GM12892 (cell line): ENCODE measurements at regions not wholly inside any gene's neighbourhood (a gene's known extent, or its start where the extent isn't known, plus 50 kb on each side); places are given as distances from the start of the nearest gene placed in this dataset.

Experiments
- DNase-seq: peaks from one replicate; pipeline ENCODE4 v3.0.0; 2011; ENCODE audit not compliant: insufficient read length
- FAIRE-seq: peaks from 2 replicates; lab custom pipeline; 2011; peaks lifted over from hg19 to GRCh38; lab: Jason Lieb, UNC
- POLR2A ChIP-seq: IDR thresholded peaks from 2 replicates; pipeline ENCODE4 v1.6.1; 2011; ENCODE audit warnings: low read depth, low read length, control low read depth
- POLR2AphosphoS5 ChIP-seq: IDR thresholded peaks from 2 replicates; pipeline ENCODE4 v1.6.1; 2011; ENCODE audit warnings: low read depth, low read length, control low read depth
- TAF1 ChIP-seq: IDR thresholded peaks from 2 replicates; pipeline ENCODE4 v1.6.1; 2011; ENCODE audit warnings: low read depth, mild to moderate bottlenecking, control low read depth, low read length, borderline replicate concordance

DNA sequence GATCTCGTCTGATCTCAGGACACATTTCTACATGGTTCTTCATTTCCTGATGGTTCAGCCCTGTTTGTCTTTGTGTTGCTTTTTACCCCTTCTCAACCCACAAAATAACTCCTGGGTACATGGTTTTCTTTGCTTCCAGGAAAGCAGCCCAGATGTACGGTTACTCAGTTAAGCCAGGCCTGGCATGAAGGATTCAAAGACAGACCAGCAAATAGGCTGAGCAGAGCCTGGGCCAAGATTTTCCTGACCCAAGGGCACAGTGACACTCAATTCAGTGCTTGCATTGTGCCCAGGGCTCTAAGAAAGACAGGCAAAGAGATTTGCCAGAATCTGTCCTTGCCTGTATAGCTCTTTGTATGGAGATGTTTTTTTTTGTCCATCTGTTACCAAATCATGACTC lies 340.8 kb upstream of the KIAA1217 start:
- TF ChIP-seq POLR2AphosphoS5, result no peak
- no peak for TF ChIP-seq TAF1
- no peak for TF ChIP-seq POLR2A
- no peak for FAIRE-seq
- DNase-seq, result no peak

DNA sequence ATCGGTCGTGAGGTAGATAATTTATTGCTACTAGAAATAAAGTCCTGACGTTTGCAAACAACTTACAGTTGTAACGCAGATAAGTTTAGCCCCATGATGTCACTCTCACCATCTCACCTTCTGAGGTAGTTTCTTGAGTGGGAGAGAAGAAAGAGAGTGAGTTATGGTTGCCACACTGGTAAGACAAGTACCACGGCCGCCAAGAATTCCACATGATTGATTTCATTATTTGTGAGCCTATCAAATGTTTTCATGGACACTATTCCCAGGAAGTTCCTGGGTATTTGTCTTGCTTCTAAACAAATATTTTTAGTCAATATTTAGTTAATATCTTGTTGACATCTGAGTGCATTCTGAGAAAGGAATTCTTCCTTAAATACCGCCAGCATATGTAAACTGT lies 339.4 kb upstream of the KIAA1217 start:
- FAIRE-seq, result no peak
- no peak for DNase-seq
- TF ChIP-seq POLR2A, result no peak
- TF ChIP-seq TAF1, result no peak
- no peak for TF ChIP-seq POLR2AphosphoS5

DNA sequence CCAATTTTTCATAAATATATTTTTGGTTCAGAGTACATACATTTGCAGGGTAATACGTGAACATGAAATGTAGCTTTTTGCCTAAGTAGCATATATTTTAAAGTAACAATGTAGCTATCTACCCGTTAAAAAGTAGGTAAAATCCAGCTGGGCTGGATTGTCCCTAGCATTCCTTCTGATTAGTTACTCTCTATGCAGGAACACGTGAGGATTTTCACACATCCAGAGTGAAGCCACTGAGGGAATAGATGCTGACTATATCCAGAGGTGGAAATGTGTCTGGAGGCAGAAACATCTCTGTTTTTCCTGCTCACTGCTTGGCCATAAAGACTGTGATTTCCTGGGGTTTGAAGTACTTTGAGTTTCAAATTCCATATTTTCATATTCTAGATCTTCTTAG lies 338.9 kb upstream of the KIAA1217 start:
- TF ChIP-seq TAF1 (no peak), POLR2A (no peak), POLR2AphosphoS5 (no peak)
- no peak for DNase-seq
- FAIRE-seq, result no peak

DNA sequence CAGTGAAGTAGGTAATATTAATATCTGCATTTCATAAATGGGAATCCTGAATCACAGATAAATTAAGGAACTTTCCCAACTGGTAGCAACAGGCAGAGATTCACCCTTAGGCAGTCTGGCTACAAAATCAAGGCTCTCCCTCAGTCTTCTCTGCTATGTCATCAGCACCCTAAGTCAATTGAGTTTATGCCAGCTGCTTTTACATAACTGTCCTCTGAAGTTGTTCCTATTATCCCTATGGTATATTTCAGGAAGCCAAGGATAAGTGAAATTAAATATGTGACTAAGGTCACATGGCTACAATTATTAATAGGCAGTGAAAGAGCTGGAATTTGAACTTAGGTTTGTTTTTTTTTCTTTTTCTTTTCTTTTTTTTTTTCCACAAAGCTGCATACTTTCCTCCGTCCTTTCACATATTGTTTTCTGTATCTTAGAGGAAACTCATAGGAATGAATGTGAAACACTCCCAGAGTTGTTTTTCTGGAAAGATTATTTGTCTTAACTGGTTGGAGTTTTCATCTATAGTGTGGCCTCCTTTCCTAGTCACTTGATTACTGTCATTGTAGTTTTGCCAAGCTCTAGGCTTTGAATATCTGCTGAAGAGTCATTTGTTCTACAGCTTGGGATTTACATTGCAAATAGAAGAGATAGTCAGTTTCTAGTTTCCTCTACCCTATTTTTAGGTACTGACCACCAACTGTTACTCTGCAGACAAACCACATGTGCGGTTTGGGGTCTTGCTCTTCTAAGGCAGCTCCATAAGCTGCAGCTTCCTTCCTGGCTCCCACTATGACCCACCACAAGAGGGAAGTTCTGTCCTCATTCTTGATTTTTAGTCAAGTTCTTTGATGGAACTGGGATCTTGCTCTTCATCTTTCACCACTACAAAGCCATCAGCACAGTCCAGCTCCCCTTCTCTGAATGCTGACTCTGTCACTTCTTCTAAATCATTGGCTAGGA lies 338.0 kb upstream of the KIAA1217 start:
- no peak for TF ChIP-seq POLR2AphosphoS5
- no peak for TF ChIP-seq POLR2A
- TF ChIP-seq TAF1, result no peak

DNA sequence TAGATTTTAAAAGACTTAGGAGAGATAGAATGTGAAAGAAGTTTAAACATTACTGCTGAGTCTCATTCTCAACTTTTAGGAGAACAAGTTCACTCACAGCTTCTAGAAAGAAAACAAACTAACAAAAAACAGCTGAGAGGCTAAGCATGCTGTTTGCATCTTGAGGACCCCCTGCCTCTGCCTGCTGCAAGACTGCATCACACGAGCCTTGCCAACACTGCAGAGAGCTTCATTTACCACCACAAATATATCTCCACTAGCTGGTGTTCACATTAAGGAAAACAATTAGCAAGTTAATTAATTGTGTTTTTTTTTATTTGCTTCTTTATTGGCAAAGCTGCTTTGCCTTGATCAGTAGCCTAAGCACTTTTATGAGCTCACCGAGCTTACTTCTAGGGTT lies 336.6 kb upstream of the KIAA1217 start:
- FAIRE-seq, result no peak
- TF ChIP-seq POLR2AphosphoS5, result no peak
- no peak for DNase-seq

More for the DNA sequence above, 338.0 kb upstream of the KIAA1217 start:
- no peak for FAIRE-seq
- no peak for DNase-seq

DNA sequence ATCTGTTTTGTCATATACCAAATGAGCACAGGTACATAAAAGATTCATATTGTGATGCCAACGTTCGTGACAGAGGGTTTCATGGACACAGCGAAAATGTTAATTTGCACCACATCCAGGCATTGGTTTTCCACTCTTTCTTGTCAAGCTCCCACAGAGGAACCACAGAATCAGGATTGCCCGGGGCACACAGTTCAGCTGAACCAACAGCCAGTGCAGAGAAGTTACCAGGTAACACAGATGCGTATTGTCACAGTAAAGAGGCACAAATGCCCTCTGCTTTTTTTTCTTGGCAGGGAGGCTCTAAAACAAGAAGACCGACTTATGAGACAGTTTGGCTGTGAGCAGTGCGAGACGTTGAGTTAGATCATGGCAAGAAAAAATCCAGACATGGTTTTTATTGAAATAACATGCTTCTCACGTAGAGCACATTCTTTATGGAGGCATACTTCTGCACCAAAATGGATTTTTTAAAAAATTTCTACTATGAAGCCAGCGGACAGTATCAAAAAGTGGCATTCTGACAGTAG lies 331.1 kb upstream of the KIAA1217 start:
- no peak for FAIRE-seq

DNA sequence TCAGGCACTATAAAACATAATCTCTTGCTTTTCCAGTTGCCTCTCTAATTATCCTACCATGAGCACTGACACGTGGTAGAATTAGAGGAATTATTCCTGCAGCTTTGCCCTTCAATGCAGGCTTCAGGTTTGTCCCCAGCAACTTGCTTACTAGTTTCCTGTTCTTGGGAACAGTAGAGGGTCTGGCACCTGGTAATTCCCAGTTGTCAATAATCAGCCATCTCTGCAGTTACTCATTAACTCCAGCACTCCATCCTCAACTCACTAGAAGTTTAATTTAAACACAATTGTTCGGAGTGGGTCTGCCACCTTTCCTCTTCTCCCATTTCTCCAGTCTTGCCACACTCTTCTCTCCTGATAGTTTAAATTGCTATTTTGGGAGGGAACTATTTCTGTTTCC lies 324.3 kb upstream of the KIAA1217 start:
- TF ChIP-seq POLR2AphosphoS5, result no peak
- TF ChIP-seq POLR2A, result no peak
- no peak for TF ChIP-seq TAF1
- FAIRE-seq, result no peak
- DNase-seq, result no peak

More for the DNA sequence above, 331.1 kb upstream of the KIAA1217 start:
- TF ChIP-seq TAF1, result no peak
- no peak for TF ChIP-seq POLR2A
- no peak for DNase-seq

DNA sequence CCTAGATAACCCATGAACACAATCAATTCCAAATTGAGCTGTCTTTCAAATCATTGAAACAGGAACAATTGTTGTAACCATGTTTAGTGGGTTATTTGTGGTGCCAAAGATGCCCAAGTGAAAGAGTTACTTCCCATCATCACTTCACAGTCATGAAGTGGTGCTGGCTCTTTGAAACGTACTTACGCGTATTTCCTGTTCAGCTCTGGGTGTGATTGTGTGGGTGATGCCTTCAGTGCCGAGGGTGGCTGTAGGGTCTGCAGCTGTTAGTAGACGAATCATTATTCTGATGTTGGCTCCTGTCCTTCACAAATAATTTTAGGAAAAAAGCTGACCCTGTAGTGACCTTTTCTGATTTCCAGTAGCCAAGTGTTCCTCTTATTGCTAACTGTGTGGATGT lies 323.1 kb upstream of the KIAA1217 start:
- no peak for TF ChIP-seq TAF1
- no peak for FAIRE-seq
- DNase-seq, result no peak

DNA sequence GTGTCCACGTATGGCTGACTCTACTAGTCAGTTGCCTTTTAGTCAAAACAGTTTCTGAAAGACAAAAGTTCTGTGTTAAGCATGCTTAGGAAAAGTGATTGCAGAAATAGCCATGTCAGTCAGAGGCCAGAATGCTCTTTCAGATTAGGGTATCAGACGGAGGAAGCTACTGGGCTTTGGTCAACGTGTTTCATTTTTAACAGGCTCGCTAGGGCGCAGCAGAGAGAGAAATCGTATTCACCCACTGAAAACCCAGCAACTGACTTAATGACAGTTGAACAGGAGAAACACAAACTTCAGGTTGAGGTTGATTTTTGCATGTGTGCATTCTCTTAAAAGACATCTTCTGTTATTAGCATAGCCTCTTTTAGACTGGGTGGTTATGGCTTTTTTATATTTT lies 322.6 kb upstream of the KIAA1217 start:
- TF ChIP-seq TAF1 (no peak), POLR2A (no peak), POLR2AphosphoS5 (no peak)
- FAIRE-seq (no peak), DNase-seq (no peak)

DNA sequence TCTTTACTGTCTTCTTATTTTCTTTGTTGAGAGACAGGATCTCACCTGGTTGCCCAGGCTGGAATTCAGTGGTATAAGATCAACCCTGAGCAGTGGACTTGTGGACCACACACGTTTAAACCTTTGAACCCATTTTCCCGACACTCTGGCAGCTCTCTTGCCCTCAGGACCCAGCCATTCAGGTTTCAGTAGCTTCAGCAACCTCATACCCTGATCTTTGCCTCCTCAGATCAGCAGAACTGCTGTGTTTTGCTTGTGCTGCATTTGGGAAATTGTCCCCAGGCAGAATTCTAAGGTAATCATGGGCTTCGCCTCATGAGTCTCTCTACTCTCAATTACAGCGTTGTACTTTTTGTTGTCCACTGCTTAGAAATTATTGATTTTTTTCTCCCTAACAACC lies 317.6 kb upstream of the KIAA1217 start:
- TF ChIP-seq POLR2A, result no peak
- no peak for TF ChIP-seq TAF1
- TF ChIP-seq POLR2AphosphoS5, result no peak
- DNase-seq (no peak), FAIRE-seq (no peak)

DNA sequence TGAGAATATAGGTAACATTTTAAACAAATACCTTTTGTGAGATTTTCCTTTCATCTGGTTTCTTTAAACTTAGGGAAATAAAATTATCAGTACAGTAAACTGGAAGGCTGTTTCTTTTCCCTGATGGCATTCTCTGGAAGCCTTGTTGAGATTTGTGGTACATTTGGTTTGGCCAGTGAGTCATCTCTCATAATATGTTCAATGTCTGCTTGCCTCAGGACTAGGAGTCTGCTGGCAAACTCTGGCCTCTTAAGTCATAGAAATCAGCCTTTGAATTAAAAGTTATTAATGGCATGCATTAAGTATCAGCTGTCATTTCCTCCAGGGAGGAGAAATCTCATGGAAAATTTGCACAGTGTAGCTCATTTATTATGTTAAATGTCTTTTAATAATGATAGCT lies 316.6 kb upstream of the KIAA1217 start:
- no peak for DNase-seq
- TF ChIP-seq TAF1 (no peak), POLR2AphosphoS5 (no peak), POLR2A (no peak)
- no peak for FAIRE-seq

DNA sequence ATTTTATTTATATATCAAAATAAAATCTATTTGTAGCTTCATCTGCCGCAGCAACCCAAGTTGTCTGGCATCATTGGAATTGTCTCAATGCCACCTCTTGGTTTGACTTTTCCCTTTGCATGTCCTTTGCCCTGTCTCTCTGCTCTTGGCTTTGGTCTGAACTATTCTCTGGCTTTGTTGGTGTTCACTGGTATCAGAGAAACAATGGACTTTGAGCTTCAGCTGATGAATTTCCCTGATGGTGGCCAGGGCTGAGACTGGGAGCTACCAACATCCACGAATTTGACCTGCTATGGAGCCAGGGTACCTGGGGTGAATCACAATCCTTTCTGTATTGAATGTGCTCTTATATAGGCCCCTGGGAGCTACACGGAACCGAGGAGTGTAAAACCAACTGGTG lies 311.7 kb upstream of the KIAA1217 start:
- no peak for TF ChIP-seq POLR2A
- no peak for TF ChIP-seq POLR2AphosphoS5
- TF ChIP-seq TAF1, result no peak
- no peak for FAIRE-seq
- no peak for DNase-seq

DNA sequence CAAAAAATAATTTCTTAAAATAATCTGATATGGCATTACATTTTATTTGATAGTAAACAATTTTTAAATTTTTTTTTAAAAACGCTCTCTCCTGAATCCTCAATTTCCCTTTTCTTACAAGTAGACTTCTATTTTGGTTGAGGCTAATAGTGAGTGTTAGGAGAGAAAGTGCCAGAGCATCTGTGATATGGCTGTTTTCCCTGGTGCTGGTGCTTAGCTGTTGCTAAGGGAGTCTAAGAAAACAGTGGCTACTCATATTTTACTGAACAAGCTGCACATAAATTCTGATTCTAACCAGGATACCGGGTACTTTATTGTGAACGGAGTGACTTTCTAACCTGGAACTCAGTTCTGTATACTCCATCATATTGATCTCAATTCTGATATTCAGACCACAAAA lies 311.1 kb upstream of the KIAA1217 start:
- DNase-seq (no peak), FAIRE-seq (no peak)
- no peak for TF ChIP-seq TAF1
- no peak for TF ChIP-seq POLR2AphosphoS5
